ENCODE measurements at regions not wholly inside any gene's neighbourhood (a gene's known extent, or its start where the extent isn't known, plus 50 kb on each side); places are given as distances from the start of the nearest gene placed in this dataset.

DNA sequence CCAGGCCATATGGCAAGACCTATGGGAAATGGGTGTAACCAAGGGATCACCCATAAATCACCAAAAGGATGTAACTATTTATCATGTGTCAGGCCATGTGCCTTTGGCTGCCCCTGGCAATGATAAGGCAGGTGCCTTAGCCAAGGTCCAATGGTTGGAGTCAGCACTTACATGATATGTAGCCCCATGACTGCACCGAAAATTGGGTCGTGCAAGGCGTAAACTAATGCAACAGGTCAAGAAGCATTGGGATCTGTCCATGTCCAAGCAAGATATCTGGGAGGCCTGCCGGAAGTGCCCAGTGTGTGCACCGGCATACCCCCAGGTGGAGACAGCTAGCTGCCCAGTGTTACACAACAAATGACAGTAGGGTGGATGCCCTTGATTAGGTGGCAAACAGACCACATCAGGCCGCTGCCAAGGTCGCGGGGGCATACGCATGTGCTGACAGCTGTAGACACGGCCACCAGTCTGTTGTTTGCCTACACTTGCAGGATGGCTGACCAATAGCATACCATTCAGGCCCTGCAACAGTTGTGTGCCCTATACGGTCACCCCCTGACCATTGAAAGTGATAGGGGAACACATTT lies 698.2 kb upstream of the AGA start:
- Mint-ChIP-seq H3K4me1 (ENCODE audit: unreplicated experiment) (no peaks in the 10 kb centered on the region), H3K27me3 (ENCODE audit: unreplicated experiment) (no peaks in the 10 kb centered on the region), H3K4me3 (ENCODE audit: unreplicated experiment) (no peak overlapping the region), H3K9me3 (ENCODE audit: unreplicated experiment) (peaks cover 4% of the 10 kb centered on the region), H3K27ac (ENCODE audit: unreplicated experiment) (no peak overlapping the region), H3K36me3 (ENCODE audit: unreplicated experiment) (no peaks in the 10 kb centered on the region)
- DNase-seq (ENCODE audit: extremely low spot score, unreplicated experiment), result no peak
- TF ChIP-seq, protein P1, sequence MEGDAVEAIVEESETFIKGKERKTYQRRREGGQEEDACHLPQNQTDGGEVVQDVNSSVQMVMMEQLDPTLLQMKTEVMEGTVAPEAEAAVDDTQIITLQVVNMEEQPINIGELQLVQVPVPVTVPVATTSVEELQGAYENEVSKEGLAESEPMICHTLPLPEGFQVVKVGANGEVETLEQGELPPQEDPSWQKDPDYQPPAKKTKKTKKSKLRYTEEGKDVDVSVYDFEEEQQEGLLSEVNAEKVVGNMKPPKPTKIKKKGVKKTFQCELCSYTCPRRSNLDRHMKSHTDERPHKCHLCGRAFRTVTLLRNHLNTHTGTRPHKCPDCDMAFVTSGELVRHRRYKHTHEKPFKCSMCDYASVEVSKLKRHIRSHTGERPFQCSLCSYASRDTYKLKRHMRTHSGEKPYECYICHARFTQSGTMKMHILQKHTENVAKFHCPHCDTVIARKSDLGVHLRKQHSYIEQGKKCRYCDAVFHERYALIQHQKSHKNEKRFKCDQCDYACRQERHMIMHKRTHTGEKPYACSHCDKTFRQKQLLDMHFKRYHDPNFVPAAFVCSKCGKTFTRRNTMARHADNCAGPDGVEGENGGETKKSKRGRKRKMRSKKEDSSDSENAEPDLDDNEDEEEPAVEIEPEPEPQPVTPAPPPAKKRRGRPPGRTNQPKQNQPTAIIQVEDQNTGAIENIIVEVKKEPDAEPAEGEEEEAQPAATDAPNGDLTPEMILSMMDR (IDR thresholded peaks at IDR 0.05), result no peak

DNA sequence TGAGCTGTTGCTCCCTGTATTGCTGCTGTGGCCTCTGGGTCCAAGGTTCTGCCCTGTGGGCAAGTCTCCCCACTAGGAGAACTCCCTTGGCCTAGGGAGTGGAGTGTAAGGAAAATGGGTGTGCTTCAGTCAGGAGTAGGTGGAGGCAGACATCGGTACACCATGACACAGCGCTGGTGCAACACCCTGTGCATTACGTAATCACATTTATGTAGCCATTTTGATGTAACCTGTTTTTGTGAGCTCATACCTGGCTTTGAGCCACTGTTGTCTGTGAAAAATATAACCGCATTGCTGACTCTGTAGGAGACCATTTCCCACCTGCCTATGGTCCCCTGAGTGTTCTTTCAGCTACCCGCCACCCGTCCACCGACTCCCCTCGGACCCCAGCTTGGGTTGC lies 700.5 kb upstream of the AGA start:
- Mint-ChIP-seq H3K4me3 (ENCODE audit: unreplicated experiment) (no peak overlapping the region), H3K9me3 (ENCODE audit: unreplicated experiment) (peaks cover 4% of the 10 kb centered on the region), H3K27ac (ENCODE audit: unreplicated experiment) (no peak overlapping the region), H3K4me1 (ENCODE audit: unreplicated experiment) (no peaks in the 10 kb centered on the region), H3K36me3 (ENCODE audit: unreplicated experiment) (no peaks in the 10 kb centered on the region), H3K27me3 (ENCODE audit: unreplicated experiment) (no peaks in the 10 kb centered on the region)
- TF ChIP-seq, protein P1 (IDR thresholded peaks at IDR 0.05), result no peak
- no peak for DNase-seq (ENCODE audit: extremely low spot score, unreplicated experiment)

DNA sequence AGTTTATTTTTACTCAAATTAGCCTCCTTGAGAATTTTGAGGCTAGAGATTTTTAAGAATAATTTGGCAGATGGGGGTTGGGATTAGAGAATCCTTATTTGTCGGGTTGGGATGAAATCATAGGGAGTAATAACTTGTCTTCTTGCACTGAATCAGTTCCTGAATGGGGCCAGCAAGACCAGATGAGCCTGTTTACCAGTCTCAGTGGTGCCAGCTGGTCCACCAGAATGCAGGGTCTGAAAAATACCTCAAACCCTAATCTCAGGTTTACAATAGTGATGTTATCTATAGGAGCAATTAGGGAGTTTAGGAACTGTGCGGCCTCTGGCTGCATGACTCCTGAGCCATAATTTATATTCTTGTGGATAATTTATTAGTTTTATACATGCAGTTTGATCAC lies 705.9 kb upstream of the AGA start:
- Mint-ChIP-seq H3K27ac (ENCODE audit: unreplicated experiment) (no peak overlapping the region), H3K9me3 (ENCODE audit: unreplicated experiment) (peaks cover 1% of the 10 kb centered on the region), H3K27me3 (ENCODE audit: unreplicated experiment) (no peaks in the 10 kb centered on the region), H3K36me3 (ENCODE audit: unreplicated experiment) (no peaks in the 10 kb centered on the region), H3K4me1 (ENCODE audit: unreplicated experiment) (no peaks in the 10 kb centered on the region), H3K4me3 (ENCODE audit: unreplicated experiment) (no peak overlapping the region)
- TF ChIP-seq, protein P1 (IDR thresholded peaks at IDR 0.05), result no peak
- DNase-seq (ENCODE audit: extremely low spot score, unreplicated experiment), result no peak

DNA sequence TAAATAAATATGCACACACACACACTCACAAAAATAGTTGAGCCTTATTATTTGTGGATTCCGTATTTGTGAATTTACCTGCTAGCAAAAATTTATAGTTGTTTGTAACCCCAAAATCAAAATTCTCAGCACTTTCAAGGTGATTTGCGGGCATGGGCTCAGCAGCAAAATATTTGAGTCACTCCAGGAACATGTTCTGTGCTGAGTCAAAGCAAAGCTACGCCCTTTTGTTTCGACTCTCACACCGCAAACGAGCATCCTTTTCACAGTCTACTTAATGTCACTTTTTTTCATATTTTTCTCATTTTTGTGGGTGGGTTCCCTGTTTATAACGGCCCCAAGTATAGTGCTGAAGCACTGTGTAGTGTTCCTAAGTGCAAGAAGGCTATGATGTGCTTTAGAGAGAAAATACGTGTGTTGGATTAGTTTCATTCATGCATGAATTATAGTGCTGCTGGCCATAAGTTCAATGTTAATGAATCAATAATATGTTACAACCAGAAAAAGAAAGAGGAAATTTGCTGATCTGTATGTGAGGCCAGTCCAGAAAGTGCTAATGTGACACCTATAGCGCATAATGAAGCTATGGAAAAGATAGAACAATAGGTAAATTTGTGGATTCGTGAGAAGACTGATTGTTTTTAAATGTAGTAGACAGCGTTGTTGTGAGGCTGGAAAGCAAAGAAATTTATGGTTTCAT lies 723.2 kb upstream of the AGA start:
- Mint-ChIP-seq H3K4me1 (ENCODE audit: unreplicated experiment) (no peaks in the 10 kb centered on the region), H3K4me3 (ENCODE audit: unreplicated experiment) (no peak overlapping the region), H3K9me3 (ENCODE audit: unreplicated experiment) (peaks cover 18% of the 10 kb centered on the region), H3K27me3 (ENCODE audit: unreplicated experiment) (no peaks in the 10 kb centered on the region), H3K36me3 (ENCODE audit: unreplicated experiment) (no peaks in the 10 kb centered on the region), H3K27ac (ENCODE audit: unreplicated experiment) (no peak overlapping the region)
- no peak for DNase-seq (ENCODE audit: extremely low spot score, unreplicated experiment)
- TF ChIP-seq, protein P1 (IDR thresholded peaks at IDR 0.05), result no peak

DNA sequence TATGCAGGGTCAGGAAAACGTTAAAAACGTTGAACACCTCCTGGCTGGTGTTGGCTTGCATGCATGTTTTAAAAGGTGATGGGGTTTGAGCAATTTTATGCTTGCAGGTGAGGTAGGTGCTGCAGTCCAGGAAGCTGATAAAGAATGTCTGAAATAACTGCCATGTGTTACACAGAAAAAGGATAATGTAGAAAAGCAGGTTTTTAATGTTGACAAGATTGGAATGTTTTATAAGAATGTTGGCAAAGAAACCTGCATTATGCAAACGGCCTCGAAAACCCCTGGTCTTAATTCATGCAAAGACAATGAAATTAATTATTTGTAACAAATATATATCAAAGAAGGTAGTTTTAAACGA lies 723.7 kb upstream of the AGA start:
- no peak overlapping the region for H3K27ac Mint-ChIP-seq (ENCODE audit: unreplicated experiment)
- no peak overlapping the region for H3K4me3 Mint-ChIP-seq (ENCODE audit: unreplicated experiment)

More for the DNA sequence above, 723.7 kb upstream of the AGA start:
- Mint-ChIP-seq H3K9me3 (ENCODE audit: unreplicated experiment) (peaks cover 13% of the 10 kb centered on the region), H3K27me3 (ENCODE audit: unreplicated experiment) (no peaks in the 10 kb centered on the region), H3K36me3 (ENCODE audit: unreplicated experiment) (no peaks in the 10 kb centered on the region), H3K4me1 (ENCODE audit: unreplicated experiment) (no peaks in the 10 kb centered on the region)
- DNase-seq (ENCODE audit: extremely low spot score, unreplicated experiment), result no peak
- TF ChIP-seq, protein P1 (IDR thresholded peaks at IDR 0.05), result no peak

Measured in osteocyte (in vitro differentiated cells).